Renal cortical epithelial cell (primary cell): ENCODE measurements at regions not wholly inside any gene's neighbourhood (a gene's known extent, or its start where the extent isn't known, plus 50 kb on each side); places are given as distances from the start of the nearest gene placed in this dataset.

Experiments used
- DNase-seq: peaks from one replicate; pipeline ENCODE4 v3.0.0-alpha.2; 2011; ENCODE audit warnings: low read depth

DNA sequence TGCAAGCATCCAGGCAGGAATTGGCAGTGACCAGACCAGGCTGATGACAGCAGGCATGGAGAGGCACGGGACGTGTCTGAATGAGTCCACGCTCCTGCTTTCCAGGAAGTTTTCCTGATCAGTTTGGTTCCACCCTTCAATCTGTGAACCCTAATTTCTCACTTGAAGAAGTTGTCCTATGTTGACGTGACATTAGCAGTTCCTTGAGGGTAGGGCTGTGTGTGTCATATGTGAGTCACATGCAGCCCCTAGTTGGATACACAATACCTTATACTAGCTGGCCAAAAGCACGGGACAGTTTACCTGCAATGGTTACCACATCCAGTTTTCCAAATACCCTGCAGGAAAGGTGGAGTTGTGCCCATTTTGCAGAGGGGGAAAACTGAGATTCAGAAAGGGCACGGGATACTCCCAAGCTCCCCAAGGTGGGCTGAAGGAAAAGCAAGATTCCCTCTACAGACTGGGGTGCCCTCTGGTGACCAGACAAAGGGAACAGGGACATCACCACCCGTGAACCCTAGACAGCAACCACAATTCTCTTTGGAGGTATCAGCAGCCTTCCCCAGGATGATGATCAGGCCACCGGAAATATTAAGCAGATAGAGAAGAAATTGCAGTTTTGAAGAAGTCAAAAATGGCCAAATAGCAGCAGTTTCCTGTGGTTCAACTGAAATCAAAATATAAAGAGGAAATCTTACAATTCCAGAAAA is 194.5 kb downstream of the PHETA1 start:
- no peak for DNase-seq

DNA sequence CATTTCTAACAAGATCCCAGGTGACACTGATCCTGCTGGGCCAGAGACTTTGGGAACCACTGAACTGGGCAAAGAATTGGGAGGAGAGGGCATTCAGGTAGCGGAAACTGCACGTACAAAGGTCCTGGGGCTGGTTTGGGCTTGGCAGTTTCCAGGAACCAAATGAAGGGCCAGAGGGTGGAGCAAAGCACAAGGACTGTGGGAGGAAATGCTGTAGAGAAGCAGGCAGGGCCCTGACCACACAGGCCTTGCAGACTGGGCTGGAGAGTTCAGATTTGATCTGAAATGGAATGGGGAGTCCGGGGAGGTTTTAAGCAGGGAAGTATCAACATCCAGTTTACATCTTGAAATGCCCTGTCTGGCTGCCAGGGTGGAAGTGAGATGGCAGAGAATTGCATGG is 195.1 kb downstream of the PHETA1 start:
- DNase-seq, result no peak

DNA sequence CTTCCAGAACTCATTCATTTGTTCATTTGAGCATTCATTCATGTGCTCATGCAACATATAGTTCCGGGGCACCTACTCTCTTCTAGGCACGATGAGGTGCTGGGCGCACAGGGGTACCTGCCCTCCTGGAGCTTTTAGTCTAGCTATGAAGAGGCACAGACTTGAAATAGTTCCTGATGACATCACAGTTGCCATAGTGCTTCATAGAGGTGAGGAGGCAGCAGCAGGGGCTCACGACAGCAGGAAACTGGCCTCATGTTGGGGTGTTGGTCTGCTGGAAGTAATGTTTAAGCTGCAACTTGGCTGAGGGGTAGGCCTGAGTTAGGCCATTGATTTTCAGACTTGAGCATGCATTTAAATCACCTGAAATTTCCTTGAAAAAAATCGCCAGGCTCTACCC is 195.5 kb downstream of the PHETA1 start:
- DNase-seq, result no peak

DNA sequence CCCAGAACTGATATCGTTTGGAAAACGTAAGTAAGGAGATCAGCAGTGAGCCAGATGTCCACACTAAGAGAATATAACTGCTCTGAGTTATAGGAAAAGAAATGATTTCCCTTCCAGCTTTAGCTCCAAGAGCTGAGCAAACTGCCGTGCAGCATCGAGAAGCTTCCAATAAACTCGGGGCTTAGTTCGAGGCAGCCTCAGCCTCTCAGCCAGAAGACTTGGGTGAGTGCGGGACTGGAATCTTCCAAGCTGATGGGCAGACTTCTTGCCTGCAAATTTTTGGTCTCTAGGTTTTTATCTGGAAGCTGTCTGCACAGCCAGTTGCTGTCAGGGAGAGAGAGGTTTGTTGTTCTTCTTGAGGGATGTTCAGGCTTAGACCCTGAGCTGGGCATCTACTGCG is 196.1 kb downstream of the PHETA1 start:
- no peak for DNase-seq

DNA sequence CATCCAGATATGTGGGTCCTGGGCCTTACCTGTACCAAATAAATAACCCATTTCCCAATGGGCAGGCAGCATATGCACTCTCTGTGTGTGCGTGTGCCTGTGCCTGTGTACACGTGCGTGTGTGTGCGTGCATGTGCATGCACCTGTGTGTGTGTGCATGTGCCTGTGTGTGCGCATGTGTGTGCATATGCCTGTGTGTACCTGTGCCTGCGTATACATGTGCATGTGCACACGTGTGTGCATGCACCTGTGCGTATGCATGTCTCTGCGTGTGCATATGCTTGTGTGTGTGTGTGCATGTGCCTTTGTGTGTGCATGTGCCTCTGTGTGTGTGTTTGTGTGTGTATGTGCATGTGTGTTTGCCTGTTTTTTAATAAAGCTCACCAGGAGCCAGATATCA is 197.1 kb downstream of the PHETA1 start:
- no peak for DNase-seq

DNA sequence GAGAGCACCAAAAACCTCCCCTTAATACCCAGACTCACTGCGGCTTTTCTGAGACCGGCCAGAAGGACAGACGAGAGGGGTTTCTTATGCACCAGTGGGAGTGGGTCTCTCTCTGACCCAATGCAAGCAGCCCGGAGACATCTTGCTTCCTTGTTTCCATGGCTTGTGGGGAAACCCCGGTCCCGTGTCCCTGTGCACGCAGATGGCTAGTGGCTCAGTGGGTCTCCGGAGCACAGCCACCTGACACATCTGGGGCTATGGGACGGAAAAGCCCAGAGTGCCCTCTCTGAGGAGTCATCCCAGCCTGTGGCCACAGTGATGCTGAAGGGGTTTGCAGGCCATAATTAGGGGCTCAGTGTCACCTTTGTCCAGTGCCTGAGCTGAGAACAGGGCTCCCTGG is 197.6 kb downstream of the PHETA1 start:
- DNase-seq, result no peak

DNA sequence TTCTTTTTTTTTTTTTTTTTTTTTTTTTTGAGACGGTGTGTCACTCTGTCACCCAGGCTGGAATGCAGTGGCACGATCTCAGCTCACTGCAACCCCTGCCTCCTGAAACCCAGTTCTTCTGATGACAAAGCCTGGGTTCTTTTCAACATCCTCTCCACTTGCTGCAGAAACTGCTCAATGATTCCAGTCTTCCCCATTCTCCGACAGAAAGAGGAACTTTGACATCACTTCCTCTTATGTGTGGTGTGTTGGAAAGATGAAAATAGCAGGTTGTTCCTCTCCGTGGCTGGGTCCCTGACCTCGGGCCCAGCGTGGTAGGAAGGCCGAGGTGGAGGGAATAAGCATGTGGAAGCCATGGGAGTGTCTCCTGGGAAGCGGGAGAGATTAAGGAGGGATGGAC is 198.4 kb downstream of the PHETA1 start:
- DNase-seq, result no peak

DNA sequence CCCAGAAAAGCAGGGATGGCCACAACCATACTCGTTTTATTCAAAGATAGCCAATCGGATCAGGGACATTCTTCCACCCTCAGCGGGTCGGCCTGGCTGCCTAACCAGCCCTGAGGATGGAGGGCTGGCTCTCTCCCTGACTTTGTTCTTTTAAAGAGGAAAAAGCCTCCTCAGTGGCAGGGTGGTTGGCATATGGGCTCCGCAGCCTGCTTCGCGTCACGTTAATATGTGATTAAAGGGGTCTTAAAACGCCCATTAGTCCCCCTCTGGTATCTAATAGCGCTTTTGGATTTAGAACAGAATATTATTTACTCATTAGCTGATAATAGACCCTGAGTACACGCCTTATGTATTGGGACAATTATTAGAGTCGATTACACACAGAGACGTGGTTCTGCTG is 199.4 kb downstream of the PHETA1 start:
- DNase-seq, result no peak

DNA sequence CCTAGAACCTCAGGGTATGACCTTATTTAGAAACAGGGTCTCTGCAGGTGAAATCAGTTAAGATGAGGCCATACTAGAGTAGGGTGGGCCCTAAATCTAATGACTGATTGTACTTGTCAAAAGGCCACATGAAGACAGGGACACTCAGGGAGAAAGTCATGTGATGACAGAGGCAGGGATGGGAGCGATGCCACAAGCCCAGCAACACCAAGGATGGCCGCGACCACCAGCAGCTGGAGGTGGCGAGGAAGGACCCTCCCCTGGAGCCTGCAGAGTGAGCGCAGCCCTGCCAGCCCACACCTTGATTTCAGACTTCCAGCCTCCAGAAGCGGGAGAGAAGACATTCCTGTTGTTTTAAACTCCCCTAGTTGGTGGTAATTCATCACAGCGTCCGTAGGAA is 199.9 kb downstream of the PHETA1 start:
- no peak for DNase-seq

DNA sequence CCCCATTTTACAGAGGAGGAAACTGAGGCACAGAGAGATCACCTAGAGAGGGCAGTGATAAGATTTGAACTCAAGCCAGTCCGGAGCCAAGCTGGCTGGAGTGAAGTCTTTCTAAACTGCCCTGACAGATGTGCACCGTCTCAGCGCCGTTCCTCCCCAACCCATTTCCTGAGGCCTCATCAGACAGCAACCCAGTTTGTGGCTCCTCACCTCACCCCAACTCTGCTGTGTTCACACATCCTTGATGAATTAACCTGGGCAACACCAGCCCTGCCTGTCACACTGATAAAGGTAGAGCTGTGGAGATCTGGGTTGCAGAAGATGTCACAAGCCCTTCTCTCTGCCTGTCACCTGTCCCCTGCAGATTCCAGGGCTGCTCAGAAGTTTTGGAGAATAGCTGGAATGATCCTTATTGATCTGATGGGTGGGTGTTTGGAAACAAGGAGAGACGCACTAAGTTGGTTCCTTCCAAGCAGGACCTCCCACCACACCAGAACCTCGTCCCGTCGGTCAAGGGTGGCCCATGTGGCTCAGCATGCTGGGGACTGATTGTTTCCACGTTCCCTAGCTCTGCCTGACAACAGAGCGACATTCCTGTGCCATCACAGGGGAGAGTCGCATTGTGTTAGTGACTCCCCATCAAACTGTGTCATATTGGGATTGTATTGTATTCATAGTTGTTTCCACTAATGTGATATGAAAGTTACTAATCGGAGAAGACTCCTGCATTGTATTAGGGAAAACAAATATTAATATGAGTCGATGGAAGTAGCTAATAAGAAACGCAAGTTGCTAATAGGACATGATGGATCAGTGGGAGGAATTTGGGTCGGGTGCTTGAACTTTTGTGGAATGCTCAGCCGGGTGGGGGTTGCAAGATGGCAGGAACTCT is 200.6 kb downstream of the PHETA1 start:
- DNase-seq, result no peak

DNA sequence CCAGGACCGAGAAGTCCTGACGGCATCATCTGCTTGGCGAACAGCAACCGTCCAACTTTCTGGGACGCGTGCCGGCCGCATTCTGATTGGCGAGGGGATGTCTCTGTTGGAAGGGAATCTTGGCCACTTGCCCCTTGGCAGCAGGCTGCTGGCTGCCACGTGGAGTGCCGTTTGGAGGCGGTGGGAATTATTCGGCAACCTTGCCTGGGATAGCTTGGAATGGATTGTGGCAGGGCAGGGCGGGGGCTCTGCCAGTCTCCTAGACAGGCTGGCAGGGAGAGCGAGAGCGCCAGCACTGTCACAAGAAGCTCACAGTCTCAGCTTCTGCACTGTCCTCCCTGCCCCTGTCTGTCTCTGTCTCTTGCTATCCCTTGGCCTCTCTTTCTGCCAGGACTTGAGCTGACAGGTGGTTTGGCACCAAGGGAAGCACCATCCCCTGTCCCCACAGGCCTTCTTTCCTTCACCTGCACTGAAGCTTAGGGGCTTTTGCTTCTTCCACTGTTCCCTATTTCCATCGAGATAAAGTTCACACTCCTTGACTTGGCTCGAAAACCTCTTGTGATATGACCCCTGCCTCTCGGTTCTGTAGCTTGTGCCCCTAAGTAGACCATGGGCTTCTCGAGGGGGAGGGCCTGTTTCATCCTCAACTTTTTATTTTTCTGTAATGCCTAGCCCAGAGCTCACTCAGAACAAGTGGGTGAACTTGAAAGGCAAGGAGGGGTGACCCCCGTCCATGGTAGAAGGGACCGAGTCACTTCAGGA is 201.9 kb downstream of the PHETA1 start:
- no peak for DNase-seq

DNA sequence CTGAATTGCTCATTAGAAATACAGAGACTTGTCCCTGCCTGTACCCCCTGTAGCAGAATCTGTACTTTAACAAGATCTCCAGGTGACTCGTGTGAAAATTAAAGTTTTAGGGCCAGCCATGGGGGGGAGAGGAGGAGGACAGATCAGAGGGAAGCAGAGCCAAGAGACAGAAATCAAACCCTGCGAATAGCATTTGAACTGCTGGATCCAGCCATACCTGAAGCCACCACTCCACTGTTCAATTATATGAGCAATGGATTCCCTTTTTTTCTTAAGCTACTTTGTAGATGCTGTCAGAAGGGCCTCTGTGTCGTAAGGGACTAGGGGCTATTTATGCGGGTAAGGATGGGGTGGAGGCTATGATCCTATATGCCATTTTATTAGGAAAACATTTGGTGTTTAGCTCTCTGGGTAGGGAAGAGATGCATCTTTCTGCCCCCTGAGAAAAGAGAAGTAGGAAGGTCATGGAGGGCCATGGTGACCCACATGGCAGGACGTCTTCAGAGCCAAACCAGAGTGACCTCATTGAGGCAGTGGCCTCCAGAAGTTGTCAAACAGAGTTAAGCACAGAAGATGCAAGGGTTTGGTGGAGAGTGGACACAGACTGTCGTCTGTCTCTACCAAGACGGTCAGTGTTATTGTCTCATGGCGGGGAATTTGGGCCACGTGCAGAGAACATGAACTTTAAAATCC is 203.9 kb downstream of the PHETA1 start:
- no peak for DNase-seq

DNA sequence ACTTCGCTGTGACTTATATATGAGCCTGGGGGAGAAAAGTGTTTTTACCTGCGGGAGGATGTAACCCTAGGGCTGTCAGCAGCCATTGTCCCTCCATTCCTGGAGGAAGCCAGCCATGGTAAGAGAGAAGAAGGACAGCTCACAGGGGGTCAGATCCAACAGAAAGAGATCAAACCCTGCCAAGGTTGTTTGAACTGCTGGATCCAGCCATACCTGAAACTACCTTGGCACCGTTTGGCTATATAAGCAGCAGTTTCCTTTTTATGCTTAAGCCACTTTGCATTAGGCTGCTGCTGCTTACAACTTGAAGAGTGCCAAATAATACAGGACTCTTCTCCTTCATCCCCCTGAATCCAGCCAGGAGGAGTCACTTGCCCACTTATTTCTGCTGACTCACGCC is 205.5 kb downstream of the PHETA1 start:
- DNase-seq, result no peak

DNA sequence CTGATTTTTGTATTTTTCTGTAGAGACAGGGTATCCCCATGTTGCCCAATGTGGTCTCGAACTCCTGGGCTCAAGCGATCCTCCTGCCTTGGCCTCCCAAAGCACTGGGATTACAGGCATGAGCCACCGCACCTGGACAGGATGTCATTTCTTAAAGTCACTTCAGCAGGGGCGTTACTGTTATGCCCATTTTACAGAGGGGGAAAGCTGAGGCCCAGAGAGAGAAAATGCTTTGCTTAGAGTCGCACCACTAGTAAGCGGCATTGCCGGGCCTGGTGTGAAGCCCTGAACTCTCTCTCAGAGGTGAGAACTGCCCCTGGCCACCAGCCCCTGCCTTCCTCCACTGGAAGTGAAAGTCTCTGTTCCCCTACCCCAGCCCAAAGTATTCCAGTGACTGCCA is 207.0 kb downstream of the PHETA1 start:
- DNase-seq, result no peak

DNA sequence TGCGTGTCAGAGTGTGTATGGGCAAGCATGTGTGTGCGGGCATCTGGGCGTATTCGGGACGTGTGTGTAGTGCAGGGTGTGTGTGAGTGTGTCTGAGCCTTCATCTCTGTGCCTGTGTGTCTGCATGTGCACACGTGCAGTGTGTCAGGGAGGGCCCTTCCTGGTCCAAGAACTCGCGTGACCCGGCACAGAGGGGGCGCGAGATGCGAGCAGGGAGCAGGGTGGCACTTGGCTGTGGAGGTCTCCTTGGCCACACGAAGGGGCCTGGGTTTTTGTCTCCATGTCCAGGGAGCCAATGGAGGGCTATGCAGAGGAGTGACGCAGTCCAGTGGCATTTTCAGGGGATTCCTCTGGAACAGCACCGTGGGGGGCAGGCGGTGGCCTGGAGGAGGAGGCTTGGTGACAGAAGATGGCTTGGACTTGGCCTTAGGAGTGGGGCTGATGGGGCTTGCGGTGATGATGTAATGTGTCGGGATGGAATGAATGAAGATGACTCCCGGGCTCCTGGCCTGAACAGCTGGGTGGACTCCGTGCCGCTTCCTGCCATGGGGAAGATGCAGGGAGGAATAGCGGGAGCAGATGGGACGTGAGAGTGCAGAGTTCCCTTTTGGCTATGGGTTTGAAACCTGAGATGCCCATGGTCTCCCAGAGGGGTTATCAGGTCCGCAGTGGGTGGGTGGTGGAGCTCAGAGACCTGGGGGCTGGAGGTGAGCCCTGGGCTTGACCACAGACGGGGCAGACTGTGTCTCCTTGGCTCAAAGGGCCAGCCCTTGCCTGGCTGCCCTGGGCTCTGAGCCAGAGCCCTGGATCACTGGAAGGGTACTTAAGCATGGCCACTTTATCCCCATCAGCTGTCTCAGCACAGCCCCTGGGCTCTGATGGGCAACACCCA is 208.3 kb downstream of the PHETA1 start:
- no peak for DNase-seq

DNA sequence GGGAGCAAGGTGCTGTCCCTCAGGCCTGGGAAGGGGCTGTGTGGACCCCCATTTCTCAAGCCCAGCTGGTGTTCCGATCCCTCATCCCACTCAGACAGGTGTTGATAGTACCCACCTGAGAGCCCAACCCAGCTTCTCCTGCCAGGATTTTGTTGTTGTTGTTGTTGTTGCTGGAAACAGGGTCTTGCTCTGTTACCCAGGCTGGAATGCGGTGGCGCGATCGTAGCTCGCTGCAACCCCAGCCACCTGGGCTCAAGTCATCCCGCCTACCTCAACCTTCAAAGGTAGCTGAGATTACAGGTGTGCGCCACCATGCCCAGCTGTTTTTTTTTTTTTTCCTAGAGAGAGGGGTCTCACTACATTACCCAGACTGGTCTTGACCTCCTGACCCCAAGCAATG is 209.9 kb downstream of the PHETA1 start:
- no peak for DNase-seq

DNA sequence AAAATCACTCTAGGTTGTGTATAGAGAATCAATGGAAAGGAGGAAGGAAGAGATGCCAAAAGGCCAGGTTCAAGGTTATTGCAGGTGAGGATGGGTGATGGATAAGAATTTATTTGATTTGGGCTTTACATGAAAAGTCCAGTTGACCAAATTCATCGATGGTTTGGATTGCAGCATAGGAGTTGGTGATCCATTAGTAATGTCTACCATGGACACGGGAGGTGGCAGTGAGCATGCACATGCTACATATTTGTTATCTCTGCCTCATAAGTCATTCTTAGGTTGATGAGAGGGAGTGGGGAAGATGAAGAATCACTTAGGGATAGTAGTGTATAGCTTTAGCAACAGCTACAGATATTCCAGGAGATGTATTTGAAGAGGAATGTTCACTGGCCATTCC is 211.4 kb downstream of the PHETA1 start:
- no peak for DNase-seq

DNA sequence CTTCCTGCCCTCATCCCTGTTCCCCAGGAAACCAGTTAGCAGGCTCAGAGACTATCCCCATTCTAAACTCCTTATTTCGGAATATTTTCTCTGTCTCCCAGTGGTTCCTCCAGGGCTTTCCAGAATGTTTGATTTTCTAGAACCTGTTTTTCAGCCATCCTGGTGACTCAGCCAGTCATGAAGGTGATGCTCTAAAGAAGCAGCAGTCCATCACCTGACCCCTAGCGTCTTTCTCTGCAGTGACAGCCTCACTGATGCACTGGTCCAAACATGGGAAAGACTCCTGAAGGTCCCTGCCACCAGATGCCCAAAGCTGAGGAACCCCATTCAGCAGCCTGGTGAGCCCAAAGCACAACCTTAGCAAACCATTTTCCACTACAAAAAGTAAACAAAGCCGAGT is 212.6 kb downstream of the PHETA1 start:
- no peak for DNase-seq

DNA sequence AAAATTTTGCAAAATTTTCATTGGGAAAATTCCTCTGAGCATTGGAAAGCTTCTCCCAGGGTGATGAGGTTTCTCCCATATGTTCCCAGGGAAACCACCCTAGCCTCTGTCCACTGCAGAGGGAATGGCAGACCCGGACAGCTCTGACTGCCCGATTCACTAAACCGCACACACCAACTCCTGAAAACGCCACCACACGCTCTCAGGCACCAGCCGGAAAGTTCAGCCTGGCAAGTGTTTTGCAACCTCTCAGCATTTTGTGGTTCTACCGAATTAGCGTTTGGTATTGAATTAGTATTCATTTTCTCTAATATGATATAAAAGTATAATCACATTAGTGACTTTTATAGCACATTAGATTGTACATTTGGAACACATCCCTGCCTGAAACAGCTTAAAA is 213.4 kb downstream of the PHETA1 start:
- DNase-seq, result no peak

DNA sequence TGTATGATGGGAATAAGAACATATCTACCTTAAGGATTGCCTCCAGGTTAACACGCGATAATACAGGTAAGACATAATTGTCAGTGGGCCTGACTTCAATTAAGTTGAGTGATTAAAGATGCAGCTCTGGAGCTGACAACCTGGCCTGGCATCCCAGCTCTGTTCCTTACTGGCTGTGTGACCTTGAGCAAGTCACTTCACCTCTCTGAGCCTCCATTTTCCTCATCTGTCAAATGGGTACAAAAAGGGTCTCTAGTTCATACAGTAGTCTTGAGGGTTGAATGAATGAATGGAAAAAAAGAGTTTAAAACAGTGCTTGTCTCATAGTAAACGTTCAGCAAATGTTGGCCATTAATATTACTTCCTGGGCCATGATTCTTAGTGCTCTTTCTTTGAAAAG is 213.9 kb downstream of the PHETA1 start:
- DNase-seq, result no peak
